Astrocyte of the spinal cord (primary cell): ENCODE measurements at regions not wholly inside any gene's neighbourhood (a gene's known extent, or its start where the extent isn't known, plus 50 kb on each side); places are given as distances from the start of the nearest gene placed in this dataset.

Source experiments
- DNase-seq: peaks from one replicate; pipeline ENCODE4 v3.0.0; 2011; ENCODE audit warnings: low read depth, low spot score
- H3K4me3 ChIP-seq: 2 replicates; pipeline ENCODE4 v1.5.1; 2011; ENCODE audit warnings: low read depth, mild to moderate bottlenecking, low read length, moderate library complexity
- CTCF ChIP-seq: IDR thresholded peaks from 2 replicates; pipeline ENCODE4 v1.5.1; 2012; ENCODE audit warnings: low read depth, mild to moderate bottlenecking, low read length, inconsistent platforms
- in situ Hi-C: cut with HindIII; loops from 2 replicates; pipeline ENCODE4 v1.10.0; 2017; ENCODE audit warnings: low sequenced_read_pairs

GRCh38 chrX:131595120-131595519 is 51.2 kb downstream of the OR13H1 start:
- in situ Hi-C loops: no loop called here
- no peak overlapping the region for H3K4me3 ChIP-seq
- no peak for TF ChIP-seq CTCF
- no peak for DNase-seq

GRCh38 chrX:131607792-131608369 is 64.0 kb downstream of the OR13H1 start:
- no peak overlapping the region for H3K4me3 ChIP-seq
- no peak for DNase-seq
- in situ Hi-C loops: no loop called here
- no peak for TF ChIP-seq CTCF

GRCh38 chrX:131609480-131609879 is 65.6 kb downstream of the OR13H1 start:
- no peak for TF ChIP-seq CTCF
- no peak for DNase-seq
- no peak overlapping the region for H3K4me3 ChIP-seq
- in situ Hi-C loops: no loop called here

- DNase-seq: no peak
- TF ChIP-seq CTCF: no peak
- H3K4me3 ChIP-seq: no peak overlapping the region
- in situ Hi-C loops: no loop called here
Observed at GRCh38 chrX:131613260-131613659, 69.4 kb downstream of the OR13H1 start.

GRCh38 chrX:131614241-131614640 is 70.4 kb downstream of the OR13H1 start:
- TF ChIP-seq CTCF: no peak
- in situ Hi-C loops: no loop called here
- no peak overlapping the region for H3K4me3 ChIP-seq
- peak; percentile 45 for DNase-seq

GRCh38 chrX:131617182-131617581 is 73.3 kb downstream of the OR13H1 start:
- DNase-seq: peak; percentile 84
- no peak for TF ChIP-seq CTCF
- H3K4me3 ChIP-seq: no peak overlapping the region
- in situ Hi-C loops: no loop called here

GRCh38 chrX:131621650-131622049 is 77.8 kb downstream of the OR13H1 start:
- no peak for TF ChIP-seq CTCF
- in situ Hi-C loops: no loop called here
- H3K4me3 ChIP-seq: no peak overlapping the region
- DNase-seq: no peak
